GM18498 (cell line): ENCODE measurements at regions not wholly inside any gene's neighbourhood (a gene's known extent, or its start where the extent isn't known, plus 50 kb on each side); places are given as distances from the start of the nearest gene placed in this dataset.

Experiments
- ATAC-seq: cut with Tn5 transposase; IDR thresholded peaks from one replicate; pipeline ENCODE4 v1.9.1; 2021; ENCODE audit warnings: mild to moderate bottlenecking, moderate library complexity; ENCODE audit not compliant: unreplicated experiment

GRCh38 chr12:41777064-41777790, 367.4 kb downstream of the GXYLT1 start:
- ATAC-seq, result no peak

- ATAC-seq, result no peak
These were observed 372.2 kb downstream of the GXYLT1 start for GRCh38 chr12:41772478-41772877.

- peak; percentile 79 for ATAC-seq
These were observed 374.9 kb downstream of the GXYLT1 start for GRCh38 chr12:41769810-41770209.

GRCh38 chr12:41768456-41768855, 376.2 kb downstream of the GXYLT1 start:
- ATAC-seq, result no peak

- ATAC-seq, result no peak
These were observed 382.0 kb downstream of the GXYLT1 start for GRCh38 chr12:41762691-41763090.

- ATAC-seq, result no peak
These were observed 399.1 kb downstream of the GXYLT1 start for GRCh38 chr12:41745593-41745992.

GRCh38 chr12:41743835-41744234, 400.8 kb downstream of the GXYLT1 start:
- no peak for ATAC-seq

- ATAC-seq, result no peak
These were observed 405.6 kb downstream of the GXYLT1 start for GRCh38 chr12:41739066-41739465.

- no peak for ATAC-seq
These were observed 407.3 kb downstream of the GXYLT1 start for GRCh38 chr12:41737423-41737822.

GRCh38 chr12:41736436-41736835, 408.2 kb downstream of the GXYLT1 start:
- ATAC-seq, result no peak

GRCh38 chr12:41731691-41732090, 413.0 kb downstream of the GXYLT1 start:
- no peak for ATAC-seq

GRCh38 chr12:41731061-41731460, 413.6 kb downstream of the GXYLT1 start:
- no peak for ATAC-seq

- ATAC-seq, result no peak
These were observed 420.5 kb downstream of the GXYLT1 start for GRCh38 chr12:41724216-41724615.

- no peak for ATAC-seq
These were observed 425.5 kb downstream of the GXYLT1 start for GRCh38 chr12:41719214-41719613.

GRCh38 chr12:41715256-41715655, 429.4 kb downstream of the GXYLT1 start:
- ATAC-seq, result no peak

GRCh38 chr12:41709463-41710285, 435.0 kb downstream of the GXYLT1 start:
- no peak for ATAC-seq

- no peak for ATAC-seq
These were observed 435.7 kb downstream of the GXYLT1 start for GRCh38 chr12:41709012-41709411.

GRCh38 chr12:41706376-41706775, 438.3 kb downstream of the GXYLT1 start:
- ATAC-seq, result no peak

- no peak for ATAC-seq
These were observed 442.6 kb downstream of the GXYLT1 start for GRCh38 chr12:41701943-41702601.

- no peak for ATAC-seq
These were observed 443.7 kb downstream of the GXYLT1 start for GRCh38 chr12:41700940-41701339.

- ATAC-seq, result no peak
These were observed 445.0 kb downstream of the GXYLT1 start for GRCh38 chr12:41699658-41700057.

GRCh38 chr12:41697161-41697560, 447.5 kb downstream of the GXYLT1 start:
- no peak for ATAC-seq
